ENCODE measurements at regions not wholly inside any gene's neighbourhood (a gene's known extent, or its start where the extent isn't known, plus 50 kb on each side); places are given as distances from the start of the nearest gene placed in this dataset.

DNA sequence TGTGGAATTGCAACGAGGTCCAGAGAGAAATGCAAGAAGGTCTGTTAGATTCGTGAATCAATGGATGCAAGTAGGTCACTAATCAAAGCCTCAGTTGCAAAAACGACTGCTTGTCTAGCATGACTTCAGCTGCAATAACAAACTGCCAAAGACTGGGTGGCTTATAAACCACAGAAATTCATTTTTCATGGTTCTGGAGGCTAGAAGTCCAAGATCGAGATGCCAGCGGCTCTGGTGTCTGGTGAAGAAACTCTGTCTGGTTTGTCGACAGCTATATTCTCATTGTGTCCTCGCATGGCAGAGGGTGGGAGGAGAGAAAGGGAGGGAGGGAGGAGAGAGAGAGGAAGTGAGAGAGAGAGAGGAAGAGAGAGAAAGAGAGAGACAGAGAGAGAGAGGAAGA is 114.7 kb downstream of the MXRA5 start:
- H3K9me3 ChIP-seq: no peaks in the 10 kb centered on the region
- no peaks in the 10 kb centered on the region for H3F3A ChIP-seq (replicated peaks; ENCODE audit: insufficient read depth)
- H3K36me3 ChIP-seq (replicated peaks in 1 of 2; ENCODE audit: control insufficient read depth in 1 of 2, insufficient read depth in 2 of 2, low read length in 1 of 2): no peaks in the 10 kb centered on the region
- no peak overlapping the region for H3K27ac ChIP-seq (ENCODE audit: low read depth in 2 of 2, low read length in 1 of 2)
- TF ChIP-seq EP300 (IDR thresholded peaks at IDR 0.05; ENCODE audit: borderline replicate concordance in 1 of 2, low read depth in 1 of 2, low read length in 1 of 2): no peak
- H3K4me1 ChIP-seq (ENCODE audit: control insufficient read depth in 1 of 2, insufficient read depth in 2 of 2, low read depth in 1 of 2, low read length in 1 of 2): no peaks in the 10 kb centered on the region
- 18% methylated on average over 7 of the region's 7 CpGs for WGBS (ENCODE audit: low lambda C conversion rate)
- H3K79me2 ChIP-seq (ENCODE audit: insufficient read depth): no peaks in the 10 kb centered on the region
- ChIA-PET POLR2A (no interaction called here), CTCF (no interaction called here)
- no peaks in the 10 kb centered on the region for H3K27me3 ChIP-seq (ENCODE audit: insufficient read depth)
- no peak overlapping the region for H2AFZ ChIP-seq (ENCODE audit: low read depth)
- no peaks in the 10 kb centered on the region for H4K20me1 ChIP-seq (ENCODE audit: insufficient read depth)
- no peak overlapping the region for H3K4me3 ChIP-seq (ENCODE audit: low read depth in 2 of 2, low read length in 1 of 2)
- no peak for DNase-seq
- no peak overlapping the region for H3K4me2 ChIP-seq
- no peaks in the 10 kb centered on the region for H3K9me2 ChIP-seq
- no peak overlapping the region for H3K9ac ChIP-seq

DNA sequence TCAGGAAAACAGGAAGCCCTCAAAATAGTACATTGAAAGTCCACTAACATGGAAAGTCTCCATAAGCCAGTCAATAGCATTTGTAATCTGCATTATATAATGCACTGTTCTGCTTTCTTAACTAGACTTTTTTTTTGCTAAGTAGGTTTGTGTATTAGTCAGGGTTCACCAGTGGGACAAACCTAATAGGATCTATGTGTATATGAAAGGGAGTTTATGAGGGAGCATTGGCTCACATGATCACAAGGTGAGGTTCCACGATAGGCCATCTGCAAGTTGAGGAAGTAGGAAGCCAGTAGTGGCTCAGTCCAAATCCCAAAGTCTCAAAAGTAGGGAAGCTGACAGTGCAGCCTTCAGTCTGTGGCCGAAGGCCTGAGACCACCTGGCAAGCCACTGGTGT is 116.0 kb downstream of the MXRA5 start:
- ChIA-PET CTCF (no interaction called here), POLR2A (no interaction called here)
- H3K4me2 ChIP-seq: no peak overlapping the region
- no peaks in the 10 kb centered on the region for H3K9me2 ChIP-seq
- no peak overlapping the region for H2AFZ ChIP-seq (ENCODE audit: low read depth)
- H3K4me3 ChIP-seq (ENCODE audit: low read depth in 2 of 2, low read length in 1 of 2): no peak overlapping the region
- DNase-seq: no peak
- H3K79me2 ChIP-seq (ENCODE audit: insufficient read depth): no peaks in the 10 kb centered on the region
- no peaks in the 10 kb centered on the region for H3K9me3 ChIP-seq
- TF ChIP-seq FOXJ3 (CRISPR knock-in tag; IDR thresholded peaks at IDR 0.05) (no peak), MXI1 (IDR thresholded peaks at IDR 0.05; ENCODE audit: low read depth, low read length) (no peak), EP300 (IDR thresholded peaks at IDR 0.05; ENCODE audit: borderline replicate concordance in 1 of 2, low read depth in 1 of 2, low read length in 1 of 2) (no peak), TCF12 (IDR thresholded peaks at IDR 0.05) (no peak), NRF1 (IDR thresholded peaks at IDR 0.05; ENCODE audit: low read depth, low read length) (no peak)
- TF ChIP-seq, protein P1, sequence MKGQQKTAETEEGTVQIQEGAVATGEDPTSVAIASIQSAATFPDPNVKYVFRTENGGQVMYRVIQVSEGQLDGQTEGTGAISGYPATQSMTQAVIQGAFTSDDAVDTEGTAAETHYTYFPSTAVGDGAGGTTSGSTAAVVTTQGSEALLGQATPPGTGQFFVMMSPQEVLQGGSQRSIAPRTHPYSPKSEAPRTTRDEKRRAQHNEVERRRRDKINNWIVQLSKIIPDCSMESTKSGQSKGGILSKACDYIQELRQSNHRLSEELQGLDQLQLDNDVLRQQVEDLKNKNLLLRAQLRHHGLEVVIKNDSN (IDR thresholded peaks at IDR 0.05; ENCODE audit: borderline replicate concordance, low read depth): no peak
- TF ChIP-seq, protein P2, sequence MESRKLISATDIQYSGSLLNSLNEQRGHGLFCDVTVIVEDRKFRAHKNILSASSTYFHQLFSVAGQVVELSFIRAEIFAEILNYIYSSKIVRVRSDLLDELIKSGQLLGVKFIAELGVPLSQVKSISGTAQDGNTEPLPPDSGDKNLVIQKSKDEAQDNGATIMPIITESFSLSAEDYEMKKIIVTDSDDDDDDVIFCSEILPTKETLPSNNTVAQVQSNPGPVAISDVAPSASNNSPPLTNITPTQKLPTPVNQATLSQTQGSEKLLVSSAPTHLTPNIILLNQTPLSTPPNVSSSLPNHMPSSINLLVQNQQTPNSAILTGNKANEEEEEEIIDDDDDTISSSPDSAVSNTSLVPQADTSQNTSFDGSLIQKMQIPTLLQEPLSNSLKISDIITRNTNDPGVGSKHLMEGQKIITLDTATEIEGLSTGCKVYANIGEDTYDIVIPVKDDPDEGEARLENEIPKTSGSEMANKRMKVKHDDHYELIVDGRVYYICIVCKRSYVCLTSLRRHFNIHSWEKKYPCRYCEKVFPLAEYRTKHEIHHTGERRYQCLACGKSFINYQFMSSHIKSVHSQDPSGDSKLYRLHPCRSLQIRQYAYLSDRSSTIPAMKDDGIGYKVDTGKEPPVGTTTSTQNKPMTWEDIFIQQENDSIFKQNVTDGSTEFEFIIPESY (IDR thresholded peaks at IDR 0.05; ENCODE audit: borderline replicate concordance, low read depth): no peak
- 25% methylated on average over 1 of the region's 2 CpGs for WGBS (ENCODE audit: low lambda C conversion rate)
- no peak overlapping the region for H3K27ac ChIP-seq (ENCODE audit: low read depth in 2 of 2, low read length in 1 of 2)
- H3K9ac ChIP-seq: no peak overlapping the region
- H3F3A ChIP-seq (replicated peaks; ENCODE audit: insufficient read depth): no peaks in the 10 kb centered on the region
- no peaks in the 10 kb centered on the region for H4K20me1 ChIP-seq (ENCODE audit: insufficient read depth)
- no peaks in the 10 kb centered on the region for H3K27me3 ChIP-seq (ENCODE audit: insufficient read depth)
- H3K36me3 ChIP-seq (replicated peaks in 1 of 2; ENCODE audit: control insufficient read depth in 1 of 2, insufficient read depth in 2 of 2, low read length in 1 of 2): no peaks in the 10 kb centered on the region
- no peaks in the 10 kb centered on the region for H3K4me1 ChIP-seq (ENCODE audit: control insufficient read depth in 1 of 2, insufficient read depth in 2 of 2, low read depth in 1 of 2, low read length in 1 of 2)

DNA sequence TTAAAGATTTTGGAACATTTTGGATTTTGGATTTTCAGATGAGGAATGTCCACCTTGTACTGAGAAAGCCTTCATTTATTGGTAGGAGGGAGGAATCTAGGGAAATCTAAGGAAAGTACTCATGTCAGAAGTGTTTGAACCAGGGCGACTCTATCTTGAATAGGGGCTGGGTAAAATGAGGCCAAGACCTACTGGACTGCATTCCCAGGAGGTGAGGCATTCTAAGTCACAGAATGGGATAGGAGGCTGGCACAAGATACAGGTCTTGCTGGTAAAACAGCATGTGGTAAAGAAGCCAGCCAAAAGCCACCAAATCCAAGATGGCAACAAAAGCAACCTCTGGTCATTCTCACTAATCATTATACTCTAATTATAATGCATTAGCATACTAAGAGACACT is 118.9 kb downstream of the MXRA5 start:
- CTCF ChIA-PET: no interaction called here
- 36% methylated on average over 1 of the region's 1 CpG for WGBS (ENCODE audit: low lambda C conversion rate)
- TF ChIP-seq, protein P2 (IDR thresholded peaks at IDR 0.05; ENCODE audit: borderline replicate concordance, low read depth): no peak
- no peak for TF ChIP-seq FOSL2 (IDR thresholded peaks at IDR 0.05; ENCODE audit: borderline replicate concordance, low read depth)
- TF ChIP-seq, protein P1 (IDR thresholded peaks at IDR 0.05; ENCODE audit: borderline replicate concordance, low read depth): no peak
- TF ChIP-seq NRF1 (IDR thresholded peaks at IDR 0.05; ENCODE audit: low read depth, low read length): no peak
- TF ChIP-seq GATA2 (CRISPR knock-in tag; IDR thresholded peaks at IDR 0.05): no peak
- TF ChIP-seq, protein P3, sequence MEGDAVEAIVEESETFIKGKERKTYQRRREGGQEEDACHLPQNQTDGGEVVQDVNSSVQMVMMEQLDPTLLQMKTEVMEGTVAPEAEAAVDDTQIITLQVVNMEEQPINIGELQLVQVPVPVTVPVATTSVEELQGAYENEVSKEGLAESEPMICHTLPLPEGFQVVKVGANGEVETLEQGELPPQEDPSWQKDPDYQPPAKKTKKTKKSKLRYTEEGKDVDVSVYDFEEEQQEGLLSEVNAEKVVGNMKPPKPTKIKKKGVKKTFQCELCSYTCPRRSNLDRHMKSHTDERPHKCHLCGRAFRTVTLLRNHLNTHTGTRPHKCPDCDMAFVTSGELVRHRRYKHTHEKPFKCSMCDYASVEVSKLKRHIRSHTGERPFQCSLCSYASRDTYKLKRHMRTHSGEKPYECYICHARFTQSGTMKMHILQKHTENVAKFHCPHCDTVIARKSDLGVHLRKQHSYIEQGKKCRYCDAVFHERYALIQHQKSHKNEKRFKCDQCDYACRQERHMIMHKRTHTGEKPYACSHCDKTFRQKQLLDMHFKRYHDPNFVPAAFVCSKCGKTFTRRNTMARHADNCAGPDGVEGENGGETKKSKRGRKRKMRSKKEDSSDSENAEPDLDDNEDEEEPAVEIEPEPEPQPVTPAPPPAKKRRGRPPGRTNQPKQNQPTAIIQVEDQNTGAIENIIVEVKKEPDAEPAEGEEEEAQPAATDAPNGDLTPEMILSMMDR (IDR thresholded peaks at IDR 0.05): no peak
- TF ChIP-seq POLR2AphosphoS5 (IDR thresholded peaks at IDR 0.05; ENCODE audit: low read depth, low read length): no peak
- no peak for TF ChIP-seq RFX5 (IDR thresholded peaks at IDR 0.05; ENCODE audit: low read length)
- TF ChIP-seq RAD21 (IDR thresholded peaks at IDR 0.05; ENCODE audit: low read length): no peak

More for the DNA sequence above, 118.9 kb downstream of the MXRA5 start:
- Histone ChIP-seq H3K9ac (no peak overlapping the region), H3F3A (replicated peaks; ENCODE audit: insufficient read depth) (no peaks in the 10 kb centered on the region), H3K36me3 (replicated peaks in 1 of 2; ENCODE audit: control insufficient read depth in 1 of 2, insufficient read depth in 2 of 2, low read length in 1 of 2) (no peaks in the 10 kb centered on the region), H2AFZ (ENCODE audit: low read depth) (no peak overlapping the region), H3K79me2 (ENCODE audit: insufficient read depth) (no peaks in the 10 kb centered on the region), H3K4me2 (no peak overlapping the region), H3K4me1 (ENCODE audit: control insufficient read depth in 1 of 2, insufficient read depth in 2 of 2, low read depth in 1 of 2, low read length in 1 of 2) (no peaks in the 10 kb centered on the region), H3K4me3 (ENCODE audit: low read depth in 2 of 2, low read length in 1 of 2) (no peak overlapping the region), H4K20me1 (ENCODE audit: insufficient read depth) (no peaks in the 10 kb centered on the region), H3K27me3 (ENCODE audit: insufficient read depth) (no peaks in the 10 kb centered on the region), H3K27ac (ENCODE audit: low read depth in 2 of 2, low read length in 1 of 2) (no peak overlapping the region), H3K9me2 (no peaks in the 10 kb centered on the region), H3K9me3 (no peaks in the 10 kb centered on the region)
- DNase-seq: no peak
- POLR2A ChIA-PET: no interaction called here

Measured in SK-N-SH (cell line).